H1 (cell line): ENCODE measurements at regions not wholly inside any gene's neighbourhood (a gene's known extent, or its start where the extent isn't known, plus 50 kb on each side); places are given as distances from the start of the nearest gene placed in this dataset.

Experiments used
- BACH1 ChIP-seq: IDR thresholded peaks from 2 replicates; pipeline ENCODE4 v1.6.1; 2012; ENCODE audit warnings: low read length, improper control_type of control experiment
- BRCA1 ChIP-seq: IDR thresholded peaks from 2 replicates; pipeline ENCODE4 v1.6.1; 2012; ENCODE audit warnings: low read depth, low read length, improper control_type of control experiment
- CEBPB ChIP-seq: IDR thresholded peaks from 2 replicates; pipeline ENCODE4 v1.6.1; 2012; ENCODE audit warnings: low read depth, low read length
- CTCF ChIP-seq, 3 experiments: IDR thresholded peaks; 1 replicate in 2 of 3; 2 replicates in 1 of 3; pipeline versions ENCODE4 v1.5.1 to v1.6.1; 2011; ENCODE audit warnings: low read length in 3 of 3, mild to moderate bottlenecking in 3 of 3, inconsistent platforms in 2 of 3, low read depth in 1 of 3, moderate library complexity in 1 of 3; ENCODE audit not compliant: insufficient read depth in 1 of 3; ENCODE audit errors: control extremely low read depth in 1 of 3
- EP300 ChIP-seq, 2 experiments: IDR thresholded peaks; 1 replicate in 1 of 2; 2 replicates in 1 of 2; pipeline ENCODE4 v1.6.1; 2011 to 2012; ENCODE audit warnings: low read depth in 2 of 2, low read length in 2 of 2, mild to moderate bottlenecking in 2 of 2, borderline replicate concordance in 1 of 2, inconsistent platforms in 1 of 2, moderate library complexity in 1 of 2
- EZH2 ChIP-seq: fragments of 200-600 bp; sonication (generic); IDR thresholded peaks from 2 replicates; pipeline ENCODE4 v1.7.1; 2012; ENCODE audit warnings: low read depth, mild to moderate bottlenecking, moderate library complexity, low read length, inconsistent platforms; ENCODE audit not compliant: severe bottlenecking
- NANOG ChIP-seq: IDR thresholded peaks from 2 replicates; pipeline ENCODE4 v1.6.1; 2011; ENCODE audit warnings: low read length, low read depth, mild to moderate bottlenecking, inconsistent platforms; ENCODE audit not compliant: insufficient read depth, poor library complexity, severe bottlenecking
- POLR2A ChIP-seq, 2 experiments: IDR thresholded peaks; 1 replicate in 1 of 2; 2 replicates in 1 of 2; pipeline ENCODE4 v1.6.1; 2011; ENCODE audit warnings: low read depth in 2 of 2, low read length in 2 of 2, mild to moderate bottlenecking in 2 of 2; ENCODE audit errors: control extremely low read depth in 1 of 2
- RXRA ChIP-seq: IDR thresholded peaks from 2 replicates; pipeline ENCODE4 v1.6.1; 2011; ENCODE audit warnings: low read depth, mild to moderate bottlenecking, low read length, moderate library complexity; ENCODE audit not compliant: insufficient read depth
- SRF ChIP-seq: IDR thresholded peaks from 2 replicates; pipeline ENCODE4 v1.6.1; 2011; ENCODE audit warnings: mild to moderate bottlenecking, low read depth, low read length, moderate library complexity
- TAF7 ChIP-seq: optimal IDR thresholded peaks from 2 replicates; pipeline ENCODE3; 2011; ENCODE audit warnings: low read depth, mild to moderate bottlenecking, inconsistent platforms, low read length, moderate library complexity, borderline replicate concordance
- TCF12 ChIP-seq: IDR thresholded peaks from 2 replicates; pipeline ENCODE4 v1.6.1; 2011; ENCODE audit warnings: low read depth, mild to moderate bottlenecking, low read length
- TF ChIP-seq, protein P1 (sequence below): IDR thresholded peaks from 2 replicates; pipeline ENCODE4 v1.6.1; 2012; ENCODE audit warnings: low read length, inconsistent platforms

GRCh38 chr13:47628666-47629065 lies 372.4 kb downstream of the SUCLA2 start:
- no peak for TF ChIP-seq RXRA
- TF ChIP-seq, protein P1, sequence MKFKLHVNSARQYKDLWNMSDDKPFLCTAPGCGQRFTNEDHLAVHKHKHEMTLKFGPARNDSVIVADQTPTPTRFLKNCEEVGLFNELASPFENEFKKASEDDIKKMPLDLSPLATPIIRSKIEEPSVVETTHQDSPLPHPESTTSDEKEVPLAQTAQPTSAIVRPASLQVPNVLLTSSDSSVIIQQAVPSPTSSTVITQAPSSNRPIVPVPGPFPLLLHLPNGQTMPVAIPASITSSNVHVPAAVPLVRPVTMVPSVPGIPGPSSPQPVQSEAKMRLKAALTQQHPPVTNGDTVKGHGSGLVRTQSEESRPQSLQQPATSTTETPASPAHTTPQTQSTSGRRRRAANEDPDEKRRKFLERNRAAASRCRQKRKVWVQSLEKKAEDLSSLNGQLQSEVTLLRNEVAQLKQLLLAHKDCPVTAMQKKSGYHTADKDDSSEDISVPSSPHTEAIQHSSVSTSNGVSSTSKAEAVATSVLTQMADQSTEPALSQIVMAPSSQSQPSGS: no peak
- no peak for TF ChIP-seq CTCF (IDR thresholded peaks at IDR 0.05; ENCODE audit: control extremely low read depth in 1 of 3, insufficient read depth in 1 of 3, low read depth in 1 of 3, low read length in 3 of 3)
- no peak for TF ChIP-seq EP300 (IDR thresholded peaks at IDR 0.05; ENCODE audit: borderline replicate concordance in 1 of 2, low read depth in 2 of 2, low read length in 2 of 2)
- no peak for TF ChIP-seq POLR2A (IDR thresholded peaks at IDR 0.05; ENCODE audit: control extremely low read depth in 1 of 2, low read depth in 2 of 2, low read length in 2 of 2)
- no peak for TF ChIP-seq BRCA1
- no peak for TF ChIP-seq EZH2
- TF ChIP-seq TAF7: no peak
- no peak for TF ChIP-seq CEBPB
- TF ChIP-seq TCF12: no peak
- no peak for TF ChIP-seq BACH1
- no peak for TF ChIP-seq NANOG
- no peak for TF ChIP-seq SRF
